ENCODE measurements at regions not wholly inside any gene's neighbourhood (a gene's known extent, or its start where the extent isn't known, plus 50 kb on each side); places are given as distances from the start of the nearest gene placed in this dataset.
A peak's percentile ranks its signal among the peaks of the same experiment; 100 is the strongest.

- no peak overlapping the region for H3K27ac Mint-ChIP-seq
- no peaks in the 10 kb centered on the region for H3K9me3 Mint-ChIP-seq
- H3K36me3 Mint-ChIP-seq (ENCODE audit: low read depth): no peaks in the 10 kb centered on the region
- no peak for DNase-seq
- H3K27me3 Mint-ChIP-seq (ENCODE audit: low read depth): no peaks in the 10 kb centered on the region
- H3K4me3 Mint-ChIP-seq: no peak overlapping the region
- H3K4me1 Mint-ChIP-seq (ENCODE audit: low read depth): no peaks in the 10 kb centered on the region
- CTCF ChIA-PET: interaction anchor here (0.6 kb wide), 1 partner anchor 200 kb away, joined by 5 read pairs; no protein-coding TSS in a partner anchor
- intact Hi-C loops (cut with micrococcal nuclease): no loop called here
These were observed 85.4 kb upstream of the RALY start for GRCh38 chr20:33908336-33908735.

DNA sequence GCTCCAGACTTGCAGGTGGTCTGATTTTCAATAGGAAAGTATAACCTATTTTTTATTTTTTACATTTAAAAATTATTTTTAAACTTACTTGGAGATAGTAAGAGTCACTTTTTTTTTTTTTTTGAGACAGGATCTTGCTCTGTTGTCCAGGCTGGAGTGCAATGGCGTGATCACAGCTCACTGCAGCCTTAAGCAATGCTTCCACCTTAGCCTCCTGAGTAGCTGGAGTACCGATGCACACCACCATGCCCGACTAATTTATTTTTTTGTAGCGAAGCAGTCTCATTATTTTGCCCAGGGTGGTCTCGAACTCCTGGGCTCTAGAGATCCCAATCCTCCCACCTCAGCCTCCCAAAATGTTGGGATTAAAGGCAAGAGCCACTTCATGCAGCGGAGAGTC, 84.8 kb upstream of the RALY start:
- no peaks in the 10 kb centered on the region for H3K4me1 Mint-ChIP-seq (ENCODE audit: low read depth)
- no peak for DNase-seq
- H3K4me3 Mint-ChIP-seq: no peak overlapping the region
- CTCF ChIA-PET: no interaction called here
- no peak overlapping the region for H3K27ac Mint-ChIP-seq
- intact Hi-C loops (cut with micrococcal nuclease): no loop called here
- H3K36me3 Mint-ChIP-seq (ENCODE audit: low read depth): no peaks in the 10 kb centered on the region
- no peaks in the 10 kb centered on the region for H3K9me3 Mint-ChIP-seq
- H3K27me3 Mint-ChIP-seq (ENCODE audit: low read depth): no peaks in the 10 kb centered on the region

DNA sequence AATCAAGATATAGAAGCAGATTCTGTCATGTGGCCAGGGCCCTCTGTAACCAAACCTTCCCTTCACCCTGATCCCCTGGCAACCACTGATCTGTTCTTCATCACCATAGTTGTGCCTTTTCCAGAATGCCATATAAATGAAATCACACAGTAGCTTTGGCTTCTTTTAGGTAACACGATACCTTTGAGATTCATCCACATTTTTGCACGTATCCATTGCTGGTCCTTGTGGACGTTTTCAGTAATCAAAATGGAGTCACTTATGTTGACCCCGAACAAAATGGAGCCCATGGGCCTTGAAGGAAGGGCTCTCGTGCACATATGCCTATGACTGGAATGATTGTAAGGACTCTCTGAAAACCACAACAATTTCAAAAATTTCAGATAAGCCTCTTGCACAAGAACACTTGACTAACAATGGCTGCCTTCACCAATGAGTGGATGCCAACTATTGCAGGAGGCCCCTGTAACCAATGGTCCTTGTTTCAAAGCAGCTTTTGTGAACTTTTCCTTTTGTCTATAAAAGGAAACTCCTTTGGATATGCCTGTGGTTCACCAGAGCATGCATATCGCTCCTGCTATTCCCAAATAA, 84.3 kb upstream of the RALY start:
- Mint-ChIP-seq H3K9me3 (no peaks in the 10 kb centered on the region), H3K4me3 (no peak overlapping the region), H3K36me3 (ENCODE audit: low read depth) (no peaks in the 10 kb centered on the region), H3K27me3 (ENCODE audit: low read depth) (no peaks in the 10 kb centered on the region), H3K4me1 (ENCODE audit: low read depth) (no peaks in the 10 kb centered on the region), H3K27ac (no peak overlapping the region)
- DNase-seq: no peak
- CTCF ChIA-PET: no interaction called here
- intact Hi-C loops (cut with micrococcal nuclease): no loop called here

DNA sequence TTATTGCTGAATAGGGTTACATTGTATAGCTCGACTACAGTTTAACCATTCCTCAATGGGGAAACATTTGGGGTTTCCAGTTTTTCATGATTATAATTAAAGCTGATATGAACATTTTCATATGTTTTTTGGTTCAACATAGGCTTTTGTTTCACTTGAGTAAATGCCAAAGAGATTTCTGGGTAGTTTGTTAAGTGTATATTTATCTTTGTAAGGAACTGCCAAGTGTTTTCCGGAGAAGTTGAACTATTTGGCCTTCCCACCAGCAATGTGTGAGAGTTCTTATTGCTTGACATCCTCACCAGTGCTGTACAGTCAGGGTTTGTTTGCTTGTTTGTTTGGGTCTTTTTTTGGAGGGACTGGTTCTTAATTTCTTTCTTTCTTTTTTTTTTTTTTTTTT, 83.7 kb upstream of the RALY start:
- no peaks in the 10 kb centered on the region for H3K27me3 Mint-ChIP-seq (ENCODE audit: low read depth)
- no peak for DNase-seq
- intact Hi-C loops (cut with micrococcal nuclease): no loop called here
- H3K36me3 Mint-ChIP-seq (ENCODE audit: low read depth): no peaks in the 10 kb centered on the region
- CTCF ChIA-PET: no interaction called here
- H3K4me3 Mint-ChIP-seq: no peak overlapping the region
- H3K4me1 Mint-ChIP-seq (ENCODE audit: low read depth): peaks cover 4% of the 10 kb centered on the region
- no peaks in the 10 kb centered on the region for H3K9me3 Mint-ChIP-seq
- H3K27ac Mint-ChIP-seq: no peak overlapping the region

DNA sequence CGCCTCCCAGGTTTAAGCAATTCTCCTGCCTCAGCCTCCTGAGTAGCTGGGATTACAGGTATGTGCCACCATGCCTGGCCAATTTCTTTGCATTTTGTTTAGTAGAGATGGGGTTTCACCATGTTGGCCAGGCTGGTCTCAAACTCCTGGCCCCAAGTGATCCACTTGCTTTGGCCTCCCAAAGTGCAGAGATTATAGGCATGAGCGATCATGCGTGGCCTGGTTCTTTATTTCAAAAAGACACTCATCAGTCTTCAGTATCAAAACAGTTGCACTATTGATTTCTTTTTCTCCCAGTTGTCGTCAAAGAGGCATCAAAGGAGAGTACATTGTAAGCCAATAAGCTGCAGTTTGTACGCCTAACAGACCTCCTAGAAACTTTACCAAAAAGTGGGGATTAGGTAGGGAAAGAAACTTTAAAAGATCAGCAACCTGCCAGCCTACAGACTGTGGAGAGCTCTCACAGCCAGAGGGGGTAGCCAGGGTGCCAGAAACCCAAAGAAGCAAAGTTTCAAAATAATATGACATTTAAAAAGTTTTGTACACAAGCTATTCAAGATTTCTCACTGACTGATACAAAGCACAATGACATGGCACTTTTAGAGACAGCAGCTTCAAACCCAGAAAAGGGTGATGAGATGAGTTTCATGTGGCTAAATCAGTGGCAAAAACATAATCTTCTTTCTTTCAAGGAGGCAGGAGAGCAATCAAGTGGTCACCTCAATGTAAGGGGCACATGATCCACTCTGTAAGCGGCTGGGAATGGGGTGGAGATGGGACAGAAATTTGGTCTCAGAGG, 83.0 kb upstream of the RALY start:
- DNase-seq: no peak
- intact Hi-C loops (cut with micrococcal nuclease): no loop called here
- Mint-ChIP-seq H3K27ac (no peak overlapping the region), H3K4me3 (no peak overlapping the region), H3K27me3 (ENCODE audit: low read depth) (no peaks in the 10 kb centered on the region), H3K4me1 (ENCODE audit: low read depth) (peaks cover 10% of the 10 kb centered on the region), H3K36me3 (ENCODE audit: low read depth) (no peaks in the 10 kb centered on the region), H3K9me3 (no peaks in the 10 kb centered on the region)
- CTCF ChIA-PET: interaction anchor here (0.6 to 1.7 kb wide), 3 partner anchors 16 to 167 kb away, joined by 3 to 4 read pairs (median 3); no protein-coding TSS in a partner anchor

GRCh38 chr20:33914919-33915318, 78.8 kb upstream of the RALY start:
- Mint-ChIP-seq H3K4me3 (no peak overlapping the region), H3K36me3 (ENCODE audit: low read depth) (no peaks in the 10 kb centered on the region), H3K4me1 (ENCODE audit: low read depth) (peaks cover 11% of the 10 kb centered on the region), H3K27ac (no peak overlapping the region), H3K27me3 (ENCODE audit: low read depth) (no peaks in the 10 kb centered on the region), H3K9me3 (no peaks in the 10 kb centered on the region)
- CTCF ChIA-PET: interaction anchor here (0.7 to 4.5 kb wide), 26 partner anchors 9 to 215 kb away, joined by 3 to 38 read pairs (median 5); partner anchors contain the start of gene RALY
- intact Hi-C loops (cut with micrococcal nuclease): loop anchor here (1.0 to 2.0 kb wide), 4 partner anchors 52 to 214 kb away; no protein-coding TSS in a partner anchor
- DNase-seq: peak; percentile 76

GRCh38 chr20:33915726-33916331, 77.9 kb upstream of the RALY start:
- CTCF ChIA-PET: interaction anchor here (0.6 to 4.5 kb wide), 26 partner anchors 9 to 214 kb away, joined by 3 to 38 read pairs (median 4); no protein-coding TSS in a partner anchor
- H3K36me3 Mint-ChIP-seq (ENCODE audit: low read depth): no peaks in the 10 kb centered on the region
- H3K4me3 Mint-ChIP-seq: no peak overlapping the region
- no peaks in the 10 kb centered on the region for H3K27me3 Mint-ChIP-seq (ENCODE audit: low read depth)
- no peak overlapping the region for H3K27ac Mint-ChIP-seq
- intact Hi-C loops (cut with micrococcal nuclease): loop anchor here (1.0 to 2.0 kb wide), 4 partner anchors 53 to 213 kb away; no protein-coding TSS in a partner anchor
- DNase-seq: peak; percentile 71
- H3K4me1 Mint-ChIP-seq (ENCODE audit: low read depth): peaks cover 11% of the 10 kb centered on the region
- H3K9me3 Mint-ChIP-seq: no peaks in the 10 kb centered on the region

- H3K4me1 Mint-ChIP-seq (ENCODE audit: low read depth): peaks cover 11% of the 10 kb centered on the region
- no peaks in the 10 kb centered on the region for H3K36me3 Mint-ChIP-seq (ENCODE audit: low read depth)
- no peak overlapping the region for H3K4me3 Mint-ChIP-seq
- no peaks in the 10 kb centered on the region for H3K27me3 Mint-ChIP-seq (ENCODE audit: low read depth)
- intact Hi-C loops (cut with micrococcal nuclease): no loop called here
- CTCF ChIA-PET: interaction anchor here (0.7 to 4.5 kb wide), 12 partner anchors 19 to 213 kb away, joined by 3 to 38 read pairs (median 4); no protein-coding TSS in a partner anchor
- H3K27ac Mint-ChIP-seq: no peak overlapping the region
- no peaks in the 10 kb centered on the region for H3K9me3 Mint-ChIP-seq
- no peak for DNase-seq
These were observed 76.9 kb upstream of the RALY start for GRCh38 chr20:33916768-33917167.

GRCh38 chr20:33917831-33918525, 75.7 kb upstream of the RALY start:
- H3K4me3 Mint-ChIP-seq: no peak overlapping the region
- no peaks in the 10 kb centered on the region for H3K27me3 Mint-ChIP-seq (ENCODE audit: low read depth)
- no peaks in the 10 kb centered on the region for H3K9me3 Mint-ChIP-seq
- no peak for DNase-seq
- no peak overlapping the region for H3K27ac Mint-ChIP-seq
- peaks cover 11% of the 10 kb centered on the region for H3K4me1 Mint-ChIP-seq (ENCODE audit: low read depth)
- CTCF ChIA-PET: interaction anchor here (0.9 to 1.6 kb wide), 3 partner anchors 9 to 150 kb away, joined by 3 to 4 read pairs (median 4); no protein-coding TSS in a partner anchor
- H3K36me3 Mint-ChIP-seq (ENCODE audit: low read depth): no peaks in the 10 kb centered on the region
- intact Hi-C loops (cut with micrococcal nuclease): no loop called here

- intact Hi-C loops (cut with micrococcal nuclease): no loop called here
- Mint-ChIP-seq H3K27ac (no peak overlapping the region), H3K27me3 (ENCODE audit: low read depth) (no peaks in the 10 kb centered on the region), H3K4me3 (no peak overlapping the region), H3K9me3 (no peaks in the 10 kb centered on the region), H3K4me1 (ENCODE audit: low read depth) (peaks cover 11% of the 10 kb centered on the region), H3K36me3 (ENCODE audit: low read depth) (no peaks in the 10 kb centered on the region)
- CTCF ChIA-PET: interaction anchor here (0.6 to 1.1 kb wide), 2 partner anchors 149 to 1737 kb away, joined by 3 to 4 read pairs; no protein-coding TSS in a partner anchor
- no peak for DNase-seq
These were observed 75.0 kb upstream of the RALY start for GRCh38 chr20:33918662-33919061.

DNA sequence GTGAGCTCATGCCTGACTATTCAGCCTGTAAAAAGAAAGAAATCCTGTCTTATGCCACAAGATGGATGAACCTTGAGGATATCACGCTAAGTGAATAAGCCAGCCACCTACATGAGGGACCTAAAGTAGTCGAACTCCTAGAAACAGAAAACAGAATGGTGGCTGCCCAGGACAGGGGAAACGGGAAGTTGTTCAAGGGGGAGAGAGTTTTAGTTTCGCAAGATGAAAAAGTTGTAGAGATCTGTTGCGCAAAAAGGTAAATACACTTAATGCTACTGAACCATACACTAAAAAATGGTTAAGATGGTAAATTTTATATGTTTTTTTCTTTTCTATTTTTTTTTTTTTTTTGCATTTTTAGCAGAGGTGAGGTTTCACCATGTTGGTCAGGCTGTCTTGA, 74.1 kb upstream of the RALY start:
- DNase-seq: no peak
- peaks cover 11% of the 10 kb centered on the region for H3K4me1 Mint-ChIP-seq (ENCODE audit: low read depth)
- H3K27ac Mint-ChIP-seq: no peak overlapping the region
- intact Hi-C loops (cut with micrococcal nuclease): no loop called here
- no peaks in the 10 kb centered on the region for H3K36me3 Mint-ChIP-seq (ENCODE audit: low read depth)
- no peaks in the 10 kb centered on the region for H3K9me3 Mint-ChIP-seq
- H3K27me3 Mint-ChIP-seq (ENCODE audit: low read depth): no peaks in the 10 kb centered on the region
- CTCF ChIA-PET: interaction anchor here (0.6 to 1.2 kb wide), 2 partner anchors 14 to 148 kb away, joined by 3 to 4 read pairs; no protein-coding TSS in a partner anchor
- no peak overlapping the region for H3K4me3 Mint-ChIP-seq

DNA sequence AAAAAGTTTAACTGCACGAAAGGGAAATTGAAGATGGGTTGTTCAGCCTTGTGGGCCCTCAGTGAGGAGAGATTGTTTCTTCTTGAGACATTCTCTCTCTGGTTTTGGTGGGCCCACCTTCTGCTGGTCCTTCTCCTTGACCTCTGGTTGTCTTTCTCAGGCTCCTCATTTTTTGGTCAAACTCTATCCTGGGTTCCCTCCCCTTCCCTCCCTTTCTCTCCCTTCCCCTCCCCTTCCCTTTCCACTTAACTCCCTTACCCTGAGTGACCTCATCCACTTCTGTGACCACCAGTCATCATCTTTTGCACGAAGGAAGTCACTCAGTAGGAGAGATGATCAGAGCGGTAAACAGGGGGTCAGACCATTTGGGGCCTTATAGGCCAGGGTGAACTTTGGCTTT, 71.5 kb upstream of the RALY start:
- Mint-ChIP-seq H3K9me3 (no peaks in the 10 kb centered on the region), H3K27me3 (ENCODE audit: low read depth) (no peaks in the 10 kb centered on the region), H3K4me1 (ENCODE audit: low read depth) (peaks cover 2% of the 10 kb centered on the region), H3K4me3 (no peak overlapping the region), H3K36me3 (ENCODE audit: low read depth) (no peaks in the 10 kb centered on the region), H3K27ac (no peak overlapping the region)
- CTCF ChIA-PET: interaction anchor here (1.4 kb wide), 1 partner anchor 28 kb away, joined by 3 read pairs; no protein-coding TSS in a partner anchor
- intact Hi-C loops (cut with micrococcal nuclease): no loop called here
- DNase-seq: no peak
